GM21381 (cell line): ENCODE measurements at regions not wholly inside any gene's neighbourhood (a gene's known extent, or its start where the extent isn't known, plus 50 kb on each side); places are given as distances from the start of the nearest gene placed in this dataset.

Experiments
- ATAC-seq: cut with Tn5 transposase; IDR thresholded peaks from one replicate; pipeline ENCODE4 v1.9.1; 2021; ENCODE audit warnings: mild to moderate bottlenecking, moderate library complexity; ENCODE audit not compliant: unreplicated experiment

- ATAC-seq, result no peak
Measured at GRCh38 chr2:136250131-136250530, 132.2 kb upstream of the CXCR4 start.

GRCh38 chr2:136248907-136249306 is 131.0 kb upstream of the CXCR4 start:
- ATAC-seq, result no peak

- ATAC-seq, result no peak
Measured at GRCh38 chr2:136248242-136248641, 130.3 kb upstream of the CXCR4 start.

- no peak for ATAC-seq
Measured at GRCh38 chr2:136247204-136247950, 129.4 kb upstream of the CXCR4 start.

- ATAC-seq, result peak; percentile 83
Measured at GRCh38 chr2:136246086-136246669, 128.2 kb upstream of the CXCR4 start.

GRCh38 chr2:136245211-136245610 is 127.3 kb upstream of the CXCR4 start:
- no peak for ATAC-seq

GRCh38 chr2:136244536-136244885 is 126.6 kb upstream of the CXCR4 start:
- no peak for ATAC-seq

- ATAC-seq, result no peak
Measured at GRCh38 chr2:136243638-136244535, 125.9 kb upstream of the CXCR4 start.

- no peak for ATAC-seq
Measured at GRCh38 chr2:136242687-136243277, 124.8 kb upstream of the CXCR4 start.

GRCh38 chr2:136242100-136242499 is 124.2 kb upstream of the CXCR4 start:
- no peak for ATAC-seq

GRCh38 chr2:136239079-136239685 is 121.2 kb upstream of the CXCR4 start:
- no peak for ATAC-seq

GRCh38 chr2:136238286-136239078 is 120.5 kb upstream of the CXCR4 start:
- ATAC-seq, result peak; percentile 84

GRCh38 chr2:136236019-136236418 is 118.1 kb upstream of the CXCR4 start:
- ATAC-seq, result no peak

GRCh38 chr2:136235546-136235945 is 117.6 kb upstream of the CXCR4 start:
- no peak for ATAC-seq

GRCh38 chr2:136234261-136234660 is 116.3 kb upstream of the CXCR4 start:
- no peak for ATAC-seq

GRCh38 chr2:136233298-136233697 is 115.3 kb upstream of the CXCR4 start:
- ATAC-seq, result no peak

- ATAC-seq, result no peak
Measured at GRCh38 chr2:136232456-136233172, 114.7 kb upstream of the CXCR4 start.

GRCh38 chr2:136230464-136230863 is 112.5 kb upstream of the CXCR4 start:
- ATAC-seq, result no peak

- ATAC-seq, result no peak
Measured at GRCh38 chr2:136226903-136227302, 109.0 kb upstream of the CXCR4 start.
